ENCODE measurements at regions not wholly inside any gene's neighbourhood (a gene's known extent, or its start where the extent isn't known, plus 50 kb on each side); places are given as distances from the start of the nearest gene placed in this dataset.

DNA sequence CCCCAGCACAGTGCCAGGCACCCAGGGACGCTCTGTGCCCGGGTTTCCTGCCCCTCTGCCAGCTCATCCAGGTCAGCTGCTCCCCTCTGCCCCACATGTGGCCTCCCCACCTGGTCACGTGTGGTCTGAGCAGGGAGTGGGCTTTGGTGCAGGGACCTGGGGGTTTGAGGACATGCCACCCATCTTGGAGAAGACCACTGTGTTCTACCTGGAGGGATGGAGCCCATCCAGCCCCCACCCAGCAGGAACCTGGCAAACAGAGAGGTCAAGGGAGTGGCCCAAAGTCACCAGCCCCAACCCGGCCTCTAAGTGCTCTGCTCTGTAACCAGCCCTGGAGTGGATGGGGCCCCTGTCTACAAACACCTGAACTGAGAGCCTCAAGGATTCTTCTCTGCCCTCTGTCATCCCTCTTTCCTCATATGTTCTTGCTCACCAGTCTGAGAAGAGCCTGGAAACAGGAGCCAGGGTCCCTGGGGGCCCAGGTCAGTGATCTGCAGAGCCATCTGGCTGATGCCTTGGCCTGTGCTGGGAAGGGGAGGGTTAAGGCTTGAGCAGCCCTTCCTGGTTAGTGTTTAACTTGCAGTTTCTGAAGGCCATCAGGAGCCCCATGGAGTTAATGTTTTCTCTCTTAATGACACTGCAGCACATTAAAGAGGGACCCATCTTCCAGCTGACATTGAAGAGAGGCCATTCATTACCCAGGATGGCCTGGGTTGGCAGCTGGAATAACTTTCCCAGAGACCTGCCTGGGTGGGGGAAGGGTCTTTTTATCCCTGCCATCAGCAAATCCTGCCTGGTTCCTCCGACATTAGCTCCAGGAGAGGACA is 235.4 kb downstream of the PTPRU start:
- Mint-ChIP-seq H3K4me3 (no peak overlapping the region), H3K36me3 (no peaks in the 10 kb centered on the region), H3K27me3 (peaks cover 39% of the 10 kb centered on the region), H3K27ac (no peak overlapping the region), H3K4me1 (no peaks in the 10 kb centered on the region), H3K9me3 (ENCODE audit: low read depth) (no peaks in the 10 kb centered on the region)
- no peak for ATAC-seq
- no peak for DNase-seq
- CTCF ChIA-PET = no interaction called here

DNA sequence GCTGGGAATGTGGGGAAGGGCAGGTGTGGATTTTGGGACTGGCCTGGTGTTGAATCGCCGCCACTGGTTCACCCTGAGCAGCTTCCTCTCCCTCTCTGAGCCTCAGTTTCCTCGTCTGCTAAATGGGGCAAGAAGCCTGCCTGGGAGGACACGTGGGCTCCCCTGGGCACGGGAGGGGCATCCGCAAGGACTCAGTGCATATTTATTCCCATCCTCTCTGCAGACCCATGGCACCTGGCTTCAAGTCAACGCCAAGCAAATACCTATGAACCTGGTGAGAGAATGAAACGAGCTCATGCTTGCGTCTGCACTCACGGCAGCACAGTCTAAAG is 234.4 kb downstream of the PTPRU start:
- H3K4me1 Mint-ChIP-seq = no peaks in the 10 kb centered on the region
- CTCF ChIA-PET = no interaction called here

DNA sequence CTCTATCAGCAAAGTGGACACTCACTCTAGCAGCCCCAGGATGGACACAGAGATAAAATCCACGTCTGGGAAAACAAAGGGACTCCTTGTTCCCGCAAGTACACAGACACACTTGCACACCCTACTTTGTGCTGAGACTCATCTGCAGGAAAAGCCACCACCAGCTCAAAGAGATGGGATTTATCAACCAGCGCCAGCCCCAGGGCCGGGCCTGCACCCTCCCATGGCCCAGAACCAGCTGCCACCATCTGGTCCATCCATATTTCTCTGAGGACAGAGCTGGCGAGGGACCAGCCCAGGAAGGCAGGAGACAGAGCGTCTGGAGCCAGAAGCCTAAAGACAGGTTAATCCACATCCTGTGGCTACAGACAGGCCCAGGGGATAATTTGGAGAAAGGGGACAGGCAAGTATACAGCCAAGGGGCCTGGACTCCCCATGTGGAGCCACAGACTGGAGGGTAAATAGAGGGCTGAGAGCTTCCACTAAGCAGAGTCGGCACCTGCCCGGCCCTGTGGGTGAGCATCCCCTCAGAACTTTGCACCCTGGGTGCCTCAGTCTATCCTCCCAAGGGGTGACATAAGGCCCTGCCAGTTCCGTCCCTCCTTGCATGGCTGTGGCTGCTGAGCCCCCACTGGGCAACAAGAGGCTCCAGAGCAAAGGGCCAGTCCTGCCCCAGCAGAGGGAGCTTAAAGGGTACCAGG is 233.9 kb downstream of the PTPRU start:
- CTCF ChIA-PET = no interaction called here
- Mint-ChIP-seq H3K36me3 (no peaks in the 10 kb centered on the region), H3K4me3 (no peak overlapping the region), H3K9me3 (ENCODE audit: low read depth) (no peaks in the 10 kb centered on the region), H3K4me1 (no peaks in the 10 kb centered on the region), H3K27me3 (peaks cover 25% of the 10 kb centered on the region), H3K27ac (no peak overlapping the region)
- DNase-seq (no peak), ATAC-seq (no peak)

More for the DNA sequence above, 234.4 kb downstream of the PTPRU start:
- no peak for DNase-seq
- Mint-ChIP-seq H3K9me3 (ENCODE audit: low read depth) (no peaks in the 10 kb centered on the region), H3K4me3 (no peak overlapping the region), H3K36me3 (no peaks in the 10 kb centered on the region), H3K27me3 (peaks cover 30% of the 10 kb centered on the region), H3K27ac (no peak overlapping the region)
- ATAC-seq = no peak

DNA sequence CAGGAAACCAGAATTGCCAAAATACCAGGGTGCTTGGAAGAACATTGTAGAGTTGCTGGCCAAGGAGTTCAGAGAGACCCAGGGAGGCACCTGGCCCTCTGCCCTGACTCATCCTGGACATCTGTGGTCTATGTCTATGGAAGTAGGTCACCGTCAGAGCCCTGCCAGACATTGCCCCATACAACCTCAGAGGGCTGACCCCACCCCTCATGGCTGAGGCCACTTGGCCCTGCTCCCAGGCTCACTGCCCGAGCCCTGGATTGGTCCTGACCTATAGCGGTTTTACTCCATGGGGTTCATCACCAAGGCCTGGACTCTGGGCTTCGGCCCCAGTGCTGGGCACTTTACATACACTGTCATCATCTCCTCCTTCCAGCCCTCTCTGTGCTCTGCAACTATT is 233.1 kb downstream of the PTPRU start:
- H3K9me3 Mint-ChIP-seq (ENCODE audit: low read depth) = no peaks in the 10 kb centered on the region
- DNase-seq = no peak

DNA sequence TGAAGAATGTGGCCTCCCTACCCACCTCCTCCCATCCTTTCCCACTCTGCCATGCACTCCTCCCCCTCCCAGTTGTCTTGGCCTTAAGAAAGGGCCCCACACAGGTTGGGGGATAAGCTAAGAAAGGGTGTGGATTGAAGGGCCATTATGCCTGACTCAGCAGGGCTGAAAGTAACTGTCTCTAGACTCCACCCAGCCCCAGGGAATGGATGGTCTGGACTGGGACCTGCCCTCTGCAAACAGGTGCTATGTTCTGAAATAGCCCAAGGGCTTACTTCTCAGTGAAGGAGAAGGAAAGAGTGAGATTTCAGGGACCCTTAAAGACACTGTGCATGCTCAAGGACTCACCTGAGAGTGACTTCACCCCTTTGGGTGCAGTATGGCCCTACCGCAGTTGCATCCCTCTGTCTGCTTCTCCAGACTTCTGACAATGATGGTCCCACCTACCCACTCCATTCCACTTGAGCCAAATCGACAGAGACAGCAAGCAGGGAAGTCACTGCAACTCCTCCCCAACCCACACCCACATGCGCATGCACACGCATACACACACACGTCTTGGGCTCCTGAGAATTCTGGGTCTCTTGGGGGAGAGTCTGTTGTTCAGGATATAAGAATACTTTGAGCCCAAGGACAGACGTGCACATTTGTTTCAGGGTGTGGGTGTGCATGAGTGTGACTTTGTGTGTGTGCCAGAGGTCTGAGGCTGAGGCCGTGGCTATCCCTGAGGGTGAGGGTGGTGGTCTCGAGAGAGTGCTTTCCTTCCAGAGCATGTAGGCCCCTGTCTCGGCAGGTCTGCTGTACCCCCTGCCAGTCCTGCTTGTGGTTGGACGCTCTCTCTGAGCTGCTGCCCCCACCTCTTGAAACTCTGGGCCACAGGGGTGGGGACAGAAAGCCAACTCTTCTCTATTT is 231.9 kb downstream of the PTPRU start:
- no peak overlapping the region for H3K4me3 Mint-ChIP-seq
- H3K4me1 Mint-ChIP-seq = no peaks in the 10 kb centered on the region
- no peaks in the 10 kb centered on the region for H3K9me3 Mint-ChIP-seq (ENCODE audit: low read depth)
- ATAC-seq (no peak), DNase-seq (no peak)
- CTCF ChIA-PET = no interaction called here
- peaks cover 13% of the 10 kb centered on the region for H3K27me3 Mint-ChIP-seq
- no peak overlapping the region for H3K27ac Mint-ChIP-seq
- H3K36me3 Mint-ChIP-seq = no peaks in the 10 kb centered on the region

More for the DNA sequence above, 233.1 kb downstream of the PTPRU start:
- Mint-ChIP-seq H3K36me3 (no peaks in the 10 kb centered on the region), H3K27ac (no peak overlapping the region), H3K4me1 (no peaks in the 10 kb centered on the region), H3K27me3 (peaks cover 20% of the 10 kb centered on the region), H3K4me3 (no peak overlapping the region)
- no peak for ATAC-seq
- CTCF ChIA-PET = no interaction called here

DNA sequence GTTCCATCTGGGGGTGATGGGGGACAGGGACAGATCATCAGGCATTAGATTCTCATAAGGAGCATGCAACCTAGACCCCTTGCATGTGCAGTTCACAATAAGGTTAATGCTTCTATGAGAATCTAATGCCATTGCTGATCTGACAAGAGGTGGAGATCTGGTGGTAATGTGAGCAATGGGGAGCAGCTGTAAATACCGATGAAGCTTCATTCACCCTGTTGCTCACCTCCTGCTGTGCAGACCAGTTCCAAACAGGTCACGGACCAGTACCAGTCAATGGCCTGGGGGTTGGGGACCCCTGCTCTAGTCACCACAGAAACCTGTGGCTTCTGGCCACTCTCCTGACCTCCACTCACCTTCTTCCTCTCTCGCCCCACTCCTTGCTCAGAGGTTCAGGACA is 229.9 kb downstream of the PTPRU start:
- H3K27ac Mint-ChIP-seq = no peak overlapping the region
- CTCF ChIA-PET = no interaction called here
- no peaks in the 10 kb centered on the region for H3K36me3 Mint-ChIP-seq
- DNase-seq (no peak), ATAC-seq (no peak)
- no peak overlapping the region for H3K4me3 Mint-ChIP-seq
- no peaks in the 10 kb centered on the region for H3K9me3 Mint-ChIP-seq (ENCODE audit: low read depth)
- no peaks in the 10 kb centered on the region for H3K4me1 Mint-ChIP-seq
- H3K27me3 Mint-ChIP-seq = peaks cover 2% of the 10 kb centered on the region

DNA sequence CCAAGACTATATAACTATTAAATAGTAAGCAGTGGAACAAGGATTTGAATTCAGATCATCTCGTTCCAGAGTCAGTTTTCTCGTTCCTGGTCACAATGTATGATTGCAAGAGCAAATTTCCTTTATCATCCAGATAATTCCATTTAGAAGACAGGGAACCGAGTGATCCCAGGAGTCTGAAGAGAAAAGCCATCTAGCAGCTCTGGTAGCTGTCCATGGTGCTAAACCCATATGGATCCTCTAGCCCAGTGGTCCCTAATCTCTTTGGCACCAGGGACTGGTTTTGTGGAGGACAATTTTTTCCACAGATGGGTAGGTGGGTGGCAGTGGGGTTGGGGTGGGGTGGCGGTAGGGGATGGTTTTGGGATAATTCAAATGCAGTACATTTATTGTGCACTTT is 229.4 kb downstream of the PTPRU start:
- ATAC-seq (no peak), DNase-seq (no peak)
- CTCF ChIA-PET = no interaction called here
- Mint-ChIP-seq H3K27me3 (peaks cover 2% of the 10 kb centered on the region), H3K9me3 (ENCODE audit: low read depth) (no peaks in the 10 kb centered on the region), H3K4me1 (no peaks in the 10 kb centered on the region), H3K27ac (no peak overlapping the region), H3K36me3 (no peaks in the 10 kb centered on the region), H3K4me3 (no peak overlapping the region)

DNA sequence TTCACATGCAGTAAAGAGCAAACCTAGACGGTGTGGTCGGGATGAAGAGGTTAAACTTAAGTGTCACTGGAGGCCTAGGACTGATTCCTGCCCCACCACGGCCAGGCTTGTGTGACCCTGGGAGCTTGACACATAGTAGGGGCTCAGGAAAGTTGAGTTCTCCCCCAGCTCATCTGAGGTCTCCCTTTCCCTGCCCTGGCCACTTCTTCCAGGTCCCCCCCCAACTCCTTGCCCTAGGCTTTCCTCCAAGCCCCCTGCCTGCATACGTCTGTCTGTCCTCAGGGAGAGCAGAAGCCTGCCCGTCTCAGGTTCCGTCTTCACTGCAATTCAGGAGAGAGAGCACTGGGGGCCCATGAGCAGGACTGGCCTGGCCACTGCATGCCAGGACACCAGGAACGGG is 225.8 kb downstream of the PTPRU start:
- ATAC-seq = no peak
- CTCF ChIA-PET = no interaction called here
- no peak for DNase-seq
- Mint-ChIP-seq H3K4me3 (no peak overlapping the region), H3K27ac (no peak overlapping the region), H3K36me3 (no peaks in the 10 kb centered on the region), H3K4me1 (no peaks in the 10 kb centered on the region), H3K9me3 (ENCODE audit: low read depth) (no peaks in the 10 kb centered on the region), H3K27me3 (peaks cover 2% of the 10 kb centered on the region)

DNA sequence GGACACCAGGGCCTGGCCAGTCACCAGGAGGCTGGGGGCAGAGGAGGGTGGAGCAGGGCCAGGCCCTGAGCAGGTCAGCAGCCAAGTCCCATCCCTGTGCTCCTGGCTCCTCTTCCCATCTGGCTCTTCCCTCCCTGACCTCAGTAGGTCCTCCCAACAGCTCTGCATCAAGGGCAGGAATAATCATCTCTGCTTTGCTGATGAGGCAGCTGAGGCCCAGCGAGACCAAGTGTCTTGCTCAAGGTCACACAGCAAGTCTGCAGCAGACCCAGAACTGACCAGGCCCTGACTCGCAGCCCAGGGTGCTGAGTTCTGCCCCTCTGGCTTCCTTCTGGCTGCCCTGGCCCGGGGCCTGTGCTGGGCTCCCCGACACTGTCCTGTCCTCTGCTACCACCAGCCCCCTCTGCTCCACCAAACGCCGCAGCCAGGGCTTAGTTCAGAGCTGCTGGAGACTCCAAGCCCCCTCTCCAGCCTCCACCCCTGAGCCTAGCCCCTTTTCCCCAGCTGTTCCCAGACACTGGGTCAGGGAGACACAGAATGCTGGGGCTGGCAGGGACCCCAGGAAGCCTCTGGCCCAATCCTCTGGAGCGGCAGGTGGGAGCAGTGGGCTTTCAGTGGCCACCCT is 224.9 kb downstream of the PTPRU start:
- H3K4me1 Mint-ChIP-seq = no peaks in the 10 kb centered on the region
- no peaks in the 10 kb centered on the region for H3K36me3 Mint-ChIP-seq
- DNase-seq = no peak
- no peaks in the 10 kb centered on the region for H3K9me3 Mint-ChIP-seq (ENCODE audit: low read depth)
- no peak overlapping the region for H3K4me3 Mint-ChIP-seq
- peaks cover 2% of the 10 kb centered on the region for H3K27me3 Mint-ChIP-seq
- ATAC-seq = no peak
- CTCF ChIA-PET = no interaction called here
- H3K27ac Mint-ChIP-seq = no peak overlapping the region

DNA sequence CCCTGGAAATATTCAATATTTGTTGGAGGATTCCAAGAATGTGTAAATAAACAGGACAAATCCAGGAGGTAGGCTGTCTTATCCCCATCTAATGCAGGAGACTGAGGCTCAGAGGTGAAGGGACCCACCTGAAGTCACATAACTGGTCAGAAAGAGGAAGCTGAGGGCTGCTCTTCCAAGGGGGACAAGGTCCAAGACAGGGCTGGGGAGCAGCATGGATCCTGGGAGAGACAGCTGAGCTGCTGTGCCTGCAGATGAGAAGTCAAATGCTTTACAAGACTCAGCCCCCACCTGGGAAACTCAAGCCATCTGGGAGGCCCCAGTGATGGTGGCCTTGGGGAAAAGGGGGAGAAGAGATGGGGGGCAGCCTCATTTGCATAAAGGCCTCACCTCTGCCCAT is 224.4 kb downstream of the PTPRU start:
- H3K36me3 Mint-ChIP-seq = no peaks in the 10 kb centered on the region
- no peak overlapping the region for H3K27ac Mint-ChIP-seq
- no peak for ATAC-seq
- no peak for DNase-seq
- H3K4me1 Mint-ChIP-seq = no peaks in the 10 kb centered on the region
- no peaks in the 10 kb centered on the region for H3K9me3 Mint-ChIP-seq (ENCODE audit: low read depth)
- H3K4me3 Mint-ChIP-seq = no peak overlapping the region
- CTCF ChIA-PET = no interaction called here
- peaks cover 2% of the 10 kb centered on the region for H3K27me3 Mint-ChIP-seq

DNA sequence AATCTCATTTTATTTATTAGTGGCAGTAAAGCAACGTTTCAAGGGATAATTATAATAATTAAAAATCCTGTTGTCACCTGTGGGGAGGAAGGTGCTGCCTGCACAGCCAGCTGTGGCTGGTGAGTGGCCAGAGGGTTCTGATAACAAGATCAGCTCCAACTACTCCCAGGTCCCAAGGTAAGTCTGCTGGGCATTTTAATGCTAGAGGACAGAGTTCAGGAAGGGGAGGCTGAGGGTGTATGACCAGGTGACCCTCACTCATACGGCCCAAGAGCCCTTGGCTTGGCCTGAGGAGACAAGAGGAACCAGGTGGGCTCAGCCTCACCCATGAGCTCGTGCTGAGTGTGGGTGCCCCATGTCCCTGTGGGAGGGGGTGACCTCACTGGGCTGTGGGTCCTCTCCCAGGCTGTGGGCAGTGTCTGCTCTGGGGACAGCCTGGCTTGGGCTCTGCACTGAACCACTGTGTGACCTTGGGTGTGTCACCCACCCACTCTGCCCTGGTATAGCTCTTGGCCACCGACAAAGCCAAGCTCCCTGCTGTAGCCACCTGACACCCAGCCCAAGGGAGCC is 223.8 kb downstream of the PTPRU start:
- H3K4me3 Mint-ChIP-seq = no peak overlapping the region
- ATAC-seq (no peak), DNase-seq (no peak)
- H3K27ac Mint-ChIP-seq = no peak overlapping the region
- no peaks in the 10 kb centered on the region for H3K4me1 Mint-ChIP-seq
- H3K9me3 Mint-ChIP-seq (ENCODE audit: low read depth) = no peaks in the 10 kb centered on the region
- H3K36me3 Mint-ChIP-seq = no peaks in the 10 kb centered on the region
- peaks cover 2% of the 10 kb centered on the region for H3K27me3 Mint-ChIP-seq
- CTCF ChIA-PET = no interaction called here

DNA sequence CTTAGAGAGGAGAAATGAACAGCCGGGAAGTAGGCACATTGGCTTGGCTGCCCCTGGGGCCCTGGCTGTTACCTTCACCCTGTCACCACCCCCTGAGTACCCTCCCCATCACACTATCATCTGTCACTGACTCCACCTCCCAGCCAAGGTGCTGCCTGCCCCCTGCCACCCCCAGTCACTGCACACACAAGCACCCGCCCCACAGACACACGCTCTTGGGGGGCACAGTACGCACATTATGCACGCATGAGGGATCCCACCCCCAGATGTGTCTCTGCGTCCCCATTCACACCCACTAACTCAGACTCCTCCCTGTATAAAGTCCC is 223.3 kb downstream of the PTPRU start:
- no peaks in the 10 kb centered on the region for H3K9me3 Mint-ChIP-seq (ENCODE audit: low read depth)
- DNase-seq (no peak), ATAC-seq (no peak)
- no peak overlapping the region for H3K27ac Mint-ChIP-seq
- H3K27me3 Mint-ChIP-seq = peaks cover 2% of the 10 kb centered on the region
- H3K4me1 Mint-ChIP-seq = no peaks in the 10 kb centered on the region
- CTCF ChIA-PET = no interaction called here
- H3K4me3 Mint-ChIP-seq = no peak overlapping the region
- no peaks in the 10 kb centered on the region for H3K36me3 Mint-ChIP-seq

All from activated CD8-positive, alpha-beta memory T cell treated with anti-CD3 and anti-CD28 coated beads, Interleukin-2, amount 10 ng/mL, durations not matched to agents 7 days and 5 days (primary cell).